ENCODE measurements at regions not wholly inside any gene's neighbourhood (a gene's known extent, or its start where the extent isn't known, plus 50 kb on each side); places are given as distances from the start of the nearest gene placed in this dataset.

GRCh38 chr3:40770061-40770460 is 245.3 kb downstream of the ZNF621 start:
- Histone ChIP-seq H3K27ac (ENCODE audit: insufficient read length, low read depth, low read length) (no peak overlapping the region), H3K4me2 (ENCODE audit: insufficient read depth, insufficient read length, low read length) (no peak overlapping the region), H3K79me2 (ENCODE audit: insufficient read depth, low read length) (no peaks in the 10 kb centered on the region), H3T11ph (ENCODE audit: low read length) (no peak overlapping the region), H4K8ac (replicated peaks; ENCODE audit: insufficient read length, low read depth, low read length) (no peak overlapping the region), H3K14ac (ENCODE audit: insufficient read depth, low read length) (no peak overlapping the region), H3K23ac (ENCODE audit: insufficient read length, low read depth, low read length) (no peak overlapping the region), H3K4ac (ENCODE audit: low read depth, low read length) (no peak overlapping the region), H4K91ac (ENCODE audit: insufficient read length, low read depth, low read length) (no peak overlapping the region), H4K20me1 (ENCODE audit: control insufficient read depth, insufficient read depth, insufficient read length) (no peaks in the 10 kb centered on the region), H2BK12ac (ENCODE audit: insufficient read length, low read depth, low read length) (no peak overlapping the region), H3K27me3 (ENCODE audit: insufficient read depth, low read length) (no peaks in the 10 kb centered on the region), H2BK120ac (ENCODE audit: low read depth, low read length, poor library complexity, severe bottlenecking) (no peak overlapping the region), H2AK5ac (ENCODE audit: insufficient read length, low read length) (no peak overlapping the region), H3K23me2 (ENCODE audit: insufficient read length, low read depth, low read length, poor library complexity, severe bottlenecking) (no peaks in the 10 kb centered on the region), H3K56ac (ENCODE audit: insufficient read length, low read depth, low read length) (no peak overlapping the region), H3K9ac (ENCODE audit: extremely low read depth, insufficient read length, low read length) (no peak overlapping the region), H3K18ac (ENCODE audit: insufficient read length, low read depth, low read length) (no peak overlapping the region), H2AFZ (ENCODE audit: low read length) (no peak overlapping the region), H2BK15ac (ENCODE audit: low read depth, low read length) (no peak overlapping the region), H2BK5ac (ENCODE audit: insufficient read length, low read length) (no peak overlapping the region), H2BK20ac (ENCODE audit: low read depth, low read length, poor library complexity, severe bottlenecking) (no peak overlapping the region), H3K79me1 (ENCODE audit: insufficient read depth, low read depth, low read length, poor library complexity, severe bottlenecking) (no peaks in the 10 kb centered on the region), H3K9me3 (ENCODE audit: control insufficient read depth, low read depth, low read length) (no peaks in the 10 kb centered on the region), H3K4me1 (ENCODE audit: insufficient read depth, low read length) (no peaks in the 10 kb centered on the region), H4K5ac (ENCODE audit: insufficient read length, low read depth, low read length) (no peak overlapping the region)
- Mint-ChIP-seq H3K27ac (no peak overlapping the region), H3K4me3 (no peak overlapping the region), H3K36me3 (ENCODE audit: insufficient read depth in 1 of 3, low read depth in 3 of 3) (no peaks in the 10 kb centered on the region; a peak in 1 of 7 replicates), H3K4me1 (no peaks in the 10 kb centered on the region), H3K9me3 (no peaks in the 10 kb centered on the region), H3K27me3 (ENCODE audit: low read depth) (no peaks in the 10 kb centered on the region)
- no CpG with 5 or more reads among the region's 4 CpGs for WGBS (ENCODE audit: extremely low coverage, insufficient read length, low lambda C conversion rate)
- peak; percentile 7 for DNase-seq
- TF ChIP-seq, protein P1, sequence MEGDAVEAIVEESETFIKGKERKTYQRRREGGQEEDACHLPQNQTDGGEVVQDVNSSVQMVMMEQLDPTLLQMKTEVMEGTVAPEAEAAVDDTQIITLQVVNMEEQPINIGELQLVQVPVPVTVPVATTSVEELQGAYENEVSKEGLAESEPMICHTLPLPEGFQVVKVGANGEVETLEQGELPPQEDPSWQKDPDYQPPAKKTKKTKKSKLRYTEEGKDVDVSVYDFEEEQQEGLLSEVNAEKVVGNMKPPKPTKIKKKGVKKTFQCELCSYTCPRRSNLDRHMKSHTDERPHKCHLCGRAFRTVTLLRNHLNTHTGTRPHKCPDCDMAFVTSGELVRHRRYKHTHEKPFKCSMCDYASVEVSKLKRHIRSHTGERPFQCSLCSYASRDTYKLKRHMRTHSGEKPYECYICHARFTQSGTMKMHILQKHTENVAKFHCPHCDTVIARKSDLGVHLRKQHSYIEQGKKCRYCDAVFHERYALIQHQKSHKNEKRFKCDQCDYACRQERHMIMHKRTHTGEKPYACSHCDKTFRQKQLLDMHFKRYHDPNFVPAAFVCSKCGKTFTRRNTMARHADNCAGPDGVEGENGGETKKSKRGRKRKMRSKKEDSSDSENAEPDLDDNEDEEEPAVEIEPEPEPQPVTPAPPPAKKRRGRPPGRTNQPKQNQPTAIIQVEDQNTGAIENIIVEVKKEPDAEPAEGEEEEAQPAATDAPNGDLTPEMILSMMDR (conservative IDR thresholded peaks at IDR 0.05), result no peak

Data from H9 (cell line).